Naive thymus-derived CD8-positive, alpha-beta T cell (primary cell): ENCODE measurements at regions not wholly inside any gene's neighbourhood (a gene's known extent, or its start where the extent isn't known, plus 50 kb on each side); places are given as distances from the start of the nearest gene placed in this dataset.
A peak's percentile ranks its signal among the peaks of the same experiment; 100 is the strongest.
"Not testable (repeated sequence)": the region's sequence is repeated elsewhere in the genome, so short reads cannot be mapped to it uniquely, and the experiment has no call there.

Experiments
- ATAC-seq, 2 donors: fragments of 150-1000 bp; cut with Tn5 transposase in 1 of 2; sonication (Bioruptor Pico), chemical (Tn5 transposase) in 1 of 2; 1 replicate in 1 of 2; 2 replicates in 1 of 2; pipeline ENCODE4 v1.10.0; 2021; ENCODE audit warnings: mild to moderate bottlenecking in 2 of 2, moderate library complexity in 2 of 2
- POLR2A ChIA-PET: fragments of 350-600 bp; sonication (Branson Sonifier 250); formaldehyde crosslinking; loops from one replicate; lab custom pipeline; 2021; ENCODE audit warnings: antibody characterized with exemption; lab: Charles Lee
- DNase-seq, 10 donors: peaks; one replicate each; pipeline versions ENCODE4 v3.0.0 to v3.0.0-alpha.2; 2020 to 2022
- H3K27ac Mint-ChIP-seq, 10 donors: one replicate each; pipeline ENCODE4 v1.8.0; 2020 to 2022; ENCODE audit warnings: mild to moderate bottlenecking in 10 of 10, mixed read lengths in 10 of 10, moderate library complexity in 4 of 10, inconsistent platforms in 1 of 10
- H3K27me3 Mint-ChIP-seq, 5 donors: one replicate each; pipeline ENCODE4 v1.8.0; 2021 to 2022; ENCODE audit warnings: mixed read lengths in 5 of 5
- H3K36me3 Mint-ChIP-seq, 3 donors: one replicate each; pipeline ENCODE4 v1.8.0; 2020 to 2022; ENCODE audit warnings: mixed read lengths in 3 of 3, mild to moderate bottlenecking in 2 of 3, inconsistent platforms in 1 of 3
- H3K4me1 Mint-ChIP-seq, 4 donors: one replicate each; pipeline ENCODE4 v1.8.0; 2021 to 2022; ENCODE audit warnings: mixed read lengths in 4 of 4
- H3K4me3 Mint-ChIP-seq, 10 donors: one replicate each; pipeline ENCODE4 v1.8.0; 2020 to 2022; ENCODE audit warnings: mild to moderate bottlenecking in 10 of 10, mixed read lengths in 10 of 10, moderate library complexity in 6 of 10, inconsistent platforms in 1 of 10
- H3K9me3 Mint-ChIP-seq, 9 donors: one replicate each; pipeline ENCODE4 v1.8.0; 2020 to 2022; ENCODE audit warnings: mixed read lengths in 9 of 9, mild to moderate bottlenecking in 3 of 9, inconsistent platforms in 1 of 9, moderate library complexity in 1 of 9

DNA sequence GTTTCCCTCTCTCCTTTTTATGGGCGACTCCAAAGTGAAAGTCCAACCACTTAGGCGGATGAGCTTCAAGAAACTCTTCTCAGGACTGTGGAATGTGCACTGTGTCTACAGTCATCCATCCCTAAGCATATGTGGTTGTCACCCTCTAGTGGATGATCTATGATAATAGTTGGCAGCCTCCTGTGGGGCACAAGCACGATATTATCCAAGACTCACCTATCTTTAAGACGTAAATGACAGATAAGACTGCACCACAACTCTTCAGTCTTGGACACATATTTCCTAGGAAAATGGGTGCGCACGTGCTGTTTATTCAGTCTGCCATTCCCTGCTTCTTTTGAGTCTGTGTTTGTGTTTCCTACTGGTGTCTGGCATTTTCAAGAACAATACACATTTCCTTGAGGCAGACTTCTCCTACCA, 145.5 kb upstream of the CTAGE1 start:
- peaks cover 2 to 17% (median 7%) of the 10 kb centered on the region in 4 donors for H3K4me1 Mint-ChIP-seq
- H3K36me3 Mint-ChIP-seq = no peaks in the 10 kb centered on the region
- H3K27ac Mint-ChIP-seq = no peak overlapping the region
- peak in 5 of 10 donors; percentile 2 to 48 (median 36) for DNase-seq
- peaks cover 23 to 59% (median 42%) of the 10 kb centered on the region in 5 donors for H3K27me3 Mint-ChIP-seq
- peak; percentile 66 to 67 for ATAC-seq
- no peak overlapping the region for H3K4me3 Mint-ChIP-seq
- POLR2A ChIA-PET = no interaction called here
- H3K9me3 Mint-ChIP-seq = no peaks in the 10 kb centered on the region

DNA sequence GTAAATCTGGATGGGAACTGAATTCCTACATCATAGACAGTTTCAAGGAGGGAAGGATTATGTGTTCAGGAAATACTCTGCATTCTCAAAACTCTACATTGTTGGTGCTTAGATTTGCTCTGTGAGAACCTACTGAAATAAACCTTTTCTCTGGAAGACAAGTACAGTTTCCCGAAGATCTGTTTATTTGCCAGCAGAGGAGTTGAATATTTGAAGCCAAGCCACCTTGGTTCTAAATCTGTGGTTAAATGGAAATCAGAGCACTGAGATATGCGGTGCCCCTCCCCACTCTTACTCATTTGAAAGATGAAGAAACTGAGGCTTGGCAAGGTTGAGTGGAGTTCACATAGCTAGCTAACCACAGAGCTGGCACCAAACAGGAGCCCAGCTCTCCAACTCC, 146.3 kb upstream of the CTAGE1 start:
- DNase-seq (no peak), ATAC-seq (no peak)
- peaks cover 25 to 52% (median 44%) of the 10 kb centered on the region in 5 donors for H3K27me3 Mint-ChIP-seq
- H3K4me1 Mint-ChIP-seq = peaks cover 2 to 14% (median 7%) of the 10 kb centered on the region in 4 donors
- H3K4me3 Mint-ChIP-seq = no peak overlapping the region
- H3K27ac Mint-ChIP-seq = no peak overlapping the region
- no peaks in the 10 kb centered on the region for H3K36me3 Mint-ChIP-seq
- H3K9me3 Mint-ChIP-seq = no peaks in the 10 kb centered on the region
- POLR2A ChIA-PET = no interaction called here

- ATAC-seq = no peak
- DNase-seq = no peak
- POLR2A ChIA-PET = no interaction called here
- Mint-ChIP-seq H3K36me3 (no peaks in the 10 kb centered on the region), H3K27ac (no peak overlapping the region), H3K9me3 (no peaks in the 10 kb centered on the region), H3K27me3 (peaks cover 19 to 43% (median 30%) of the 10 kb centered on the region in 5 donors), H3K4me1 (no peaks in the 10 kb centered on the region), H3K4me3 (no peak overlapping the region)
Observed at GRCh38 chr18:22566703-22567420, 149.1 kb upstream of the CTAGE1 start.

DNA sequence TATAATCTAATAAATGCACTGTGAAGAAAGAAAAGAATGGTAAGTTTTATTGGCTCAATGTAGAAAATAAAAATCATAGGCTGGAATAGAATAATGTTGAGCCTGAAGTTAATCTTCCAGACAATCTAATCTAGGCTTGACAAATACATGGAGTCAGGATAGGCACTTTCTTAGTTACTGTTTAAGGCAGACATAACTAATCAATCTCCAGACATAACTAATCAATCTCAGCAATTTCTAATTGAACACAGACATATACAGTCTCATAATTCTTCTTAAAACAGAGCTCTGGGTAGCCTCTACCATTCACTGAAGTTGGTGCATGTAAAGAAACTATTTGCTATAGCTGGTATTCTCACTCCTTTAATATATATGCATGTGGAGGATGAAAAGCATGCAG, 150.1 kb upstream of the CTAGE1 start:
- DNase-seq (no peak), ATAC-seq (no peak)
- Mint-ChIP-seq H3K36me3 (no peaks in the 10 kb centered on the region), H3K27ac (no peak overlapping the region), H3K4me1 (no peaks in the 10 kb centered on the region), H3K4me3 (no peak overlapping the region), H3K27me3 (peaks cover 18 to 43% (median 25%) of the 10 kb centered on the region in 5 donors), H3K9me3 (no peaks in the 10 kb centered on the region)
- POLR2A ChIA-PET = no interaction called here

DNA sequence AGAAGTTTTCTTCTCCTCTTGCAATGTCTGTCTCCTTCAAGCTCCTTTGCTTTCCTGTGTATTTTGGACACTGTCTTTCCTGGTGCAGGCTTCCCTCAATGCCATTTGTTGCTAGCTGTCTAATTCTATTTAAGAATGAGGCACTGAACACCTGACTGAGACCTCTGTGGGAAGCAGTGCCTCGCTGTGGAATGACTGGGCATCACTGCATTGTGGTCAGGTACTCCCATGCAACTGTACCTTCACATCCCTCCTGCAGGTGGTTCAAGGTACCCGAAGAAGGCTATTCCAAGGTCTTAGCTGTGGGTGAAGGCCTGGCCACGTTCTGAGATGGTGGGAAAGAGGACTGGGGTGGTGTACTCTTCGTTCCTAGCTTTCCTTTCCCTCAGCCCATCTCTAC, 152.8 kb upstream of the CTAGE1 start:
- DNase-seq (no peak), ATAC-seq (no peak)
- Mint-ChIP-seq H3K9me3 (no peaks in the 10 kb centered on the region), H3K4me1 (no peaks in the 10 kb centered on the region), H3K4me3 (no peak overlapping the region), H3K36me3 (no peaks in the 10 kb centered on the region), H3K27me3 (peaks cover 12 to 24% (median 18%) of the 10 kb centered on the region in 5 donors), H3K27ac (no peak overlapping the region)
- POLR2A ChIA-PET = no interaction called here

- no peak overlapping the region for H3K27ac Mint-ChIP-seq
- no peak for DNase-seq
- no peaks in the 10 kb centered on the region for H3K36me3 Mint-ChIP-seq
- peaks cover 4 to 17% (median 9%) of the 10 kb centered on the region in 5 donors for H3K27me3 Mint-ChIP-seq
- no peaks in the 10 kb centered on the region for H3K4me1 Mint-ChIP-seq
- ATAC-seq = no peak
- H3K9me3 Mint-ChIP-seq = no peaks in the 10 kb centered on the region
- POLR2A ChIA-PET = no interaction called here
- no peak overlapping the region for H3K4me3 Mint-ChIP-seq
Observed at GRCh38 chr18:22572341-22572740, 154.6 kb upstream of the CTAGE1 start.

DNA sequence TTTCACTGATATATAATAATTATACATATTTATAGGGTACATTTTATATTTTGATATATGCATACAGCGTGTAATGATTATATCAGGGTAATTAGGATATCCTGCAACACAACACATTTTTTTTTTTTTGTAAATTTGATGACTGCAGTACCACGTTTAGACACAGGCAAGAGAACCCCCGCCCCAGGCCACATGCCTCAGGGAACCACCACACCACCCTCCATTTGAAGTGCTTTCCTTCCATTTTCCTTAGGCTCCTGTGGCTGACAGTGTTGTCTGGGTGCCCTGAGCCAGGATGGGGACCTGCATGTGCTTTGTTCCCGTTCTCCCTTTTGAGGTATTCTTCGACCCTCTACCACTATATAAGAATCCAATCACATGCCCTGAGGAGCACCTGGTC, 161.6 kb upstream of the CTAGE1 start:
- Mint-ChIP-seq H3K27me3 (peaks cover 9 to 29% (median 11%) of the 10 kb centered on the region in 5 donors), H3K9me3 (peaks cover 0 to 9% (median 0%) of the 10 kb centered on the region in 9 donors), H3K36me3 (no peaks in the 10 kb centered on the region), H3K4me1 (no peaks in the 10 kb centered on the region), H3K4me3 (no peak overlapping the region), H3K27ac (no peak overlapping the region)
- POLR2A ChIA-PET = no interaction called here
- ATAC-seq (no peak), DNase-seq (no peak)

GRCh38 chr18:22585333-22585732, 167.6 kb upstream of the CTAGE1 start:
- H3K27me3 Mint-ChIP-seq = peaks cover 3 to 27% (median 6%) of the 10 kb centered on the region in 5 donors
- H3K9me3 Mint-ChIP-seq = peaks cover 0 to 14% (median 3%) of the 10 kb centered on the region in 9 donors
- H3K4me3 Mint-ChIP-seq = no peak overlapping the region
- ATAC-seq (no peak), DNase-seq (no peak)
- H3K36me3 Mint-ChIP-seq = no peaks in the 10 kb centered on the region
- H3K27ac Mint-ChIP-seq = no peak overlapping the region
- POLR2A ChIA-PET = no interaction called here
- no peaks in the 10 kb centered on the region for H3K4me1 Mint-ChIP-seq

DNA sequence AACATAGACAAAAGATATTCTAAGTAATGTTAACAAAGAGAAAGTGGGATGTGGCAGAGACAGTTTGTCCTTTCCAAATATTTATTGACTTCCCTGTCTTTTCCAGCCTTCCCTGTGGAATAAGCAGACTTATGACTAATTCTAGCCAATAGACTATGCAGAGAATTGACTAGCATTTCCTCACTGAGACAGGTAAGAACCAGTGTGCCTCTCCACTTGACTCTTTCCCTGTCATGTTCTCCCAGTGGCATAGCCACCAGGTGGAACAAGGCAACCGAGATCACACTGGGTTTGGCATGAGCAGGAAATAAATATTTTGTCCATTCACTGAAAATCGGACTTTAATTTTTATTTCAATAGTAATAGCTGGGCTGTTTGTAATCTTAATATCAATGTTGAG, 168.1 kb upstream of the CTAGE1 start:
- Mint-ChIP-seq H3K9me3 (peaks cover 0 to 13% (median 3%) of the 10 kb centered on the region in 9 donors), H3K27me3 (peaks cover 5 to 30% (median 8%) of the 10 kb centered on the region in 5 donors), H3K4me3 (no peak overlapping the region), H3K27ac (no peak overlapping the region), H3K36me3 (no peaks in the 10 kb centered on the region), H3K4me1 (no peaks in the 10 kb centered on the region)
- no peak for DNase-seq
- POLR2A ChIA-PET = no interaction called here
- no peak for ATAC-seq

GRCh38 chr18:22591222-22591621, 173.5 kb upstream of the CTAGE1 start:
- H3K36me3 Mint-ChIP-seq = no peaks in the 10 kb centered on the region
- H3K27me3 Mint-ChIP-seq = peaks cover 4 to 11% (median 7%) of the 10 kb centered on the region in 5 donors
- H3K27ac Mint-ChIP-seq = no peak overlapping the region
- POLR2A ChIA-PET = no interaction called here
- H3K4me1 Mint-ChIP-seq = no peaks in the 10 kb centered on the region
- DNase-seq = no peak
- H3K4me3 Mint-ChIP-seq = no peak overlapping the region
- ATAC-seq = no peak
- H3K9me3 Mint-ChIP-seq = peaks cover 0 to 12% (median 3%) of the 10 kb centered on the region in 9 donors

GRCh38 chr18:22594155-22594690, 176.5 kb upstream of the CTAGE1 start:
- Mint-ChIP-seq H3K4me1 (no peaks in the 10 kb centered on the region), H3K9me3 (peaks cover 0 to 15% (median 2%) of the 10 kb centered on the region in 9 donors), H3K36me3 (no peaks in the 10 kb centered on the region), H3K4me3 (no peak overlapping the region), H3K27me3 (peaks cover 6 to 15% (median 9%) of the 10 kb centered on the region in 5 donors), H3K27ac (no peak overlapping the region)
- DNase-seq = no peak
- ATAC-seq = no peak
- POLR2A ChIA-PET = no interaction called here

GRCh38 chr18:22601481-22601880, 183.8 kb upstream of the CTAGE1 start:
- POLR2A ChIA-PET = no interaction called here
- Mint-ChIP-seq H3K36me3 (no peaks in the 10 kb centered on the region), H3K27me3 (peaks cover 6 to 25% (median 13%) of the 10 kb centered on the region in 5 donors), H3K4me3 (no peak overlapping the region), H3K4me1 (peaks cover 0 to 2% (median 0%) of the 10 kb centered on the region in 4 donors), H3K9me3 (peaks cover 0 to 9% (median 2%) of the 10 kb centered on the region in 9 donors), H3K27ac (no peak overlapping the region)
- ATAC-seq (no peak), DNase-seq (no peak)

DNA sequence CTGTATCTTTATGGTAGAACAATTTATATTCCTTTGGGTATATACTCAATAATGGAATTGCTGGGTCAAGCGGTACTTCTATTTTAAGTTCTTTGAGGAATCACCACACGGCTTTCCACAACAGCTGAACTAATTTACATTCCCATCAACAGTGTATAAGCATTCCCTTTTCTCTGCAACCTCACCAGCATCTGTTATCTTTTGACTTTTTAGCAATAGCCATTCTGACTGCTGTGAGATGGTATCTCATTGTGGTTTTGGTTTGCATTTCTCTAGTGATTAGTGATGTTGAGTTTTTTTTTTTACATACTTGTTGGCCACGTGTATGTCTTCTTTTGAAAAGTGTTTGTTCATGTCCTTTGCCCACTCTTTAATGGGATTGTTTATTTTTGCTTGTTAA, 184.7 kb upstream of the CTAGE1 start:
- H3K4me3 Mint-ChIP-seq, H3K9me3 Mint-ChIP-seq, H3K4me1 Mint-ChIP-seq, H3K27ac Mint-ChIP-seq, DNase-seq, ATAC-seq, H3K36me3 Mint-ChIP-seq, POLR2A ChIA-PET: not testable (repeated sequence)
- H3K27me3 Mint-ChIP-seq = peaks cover 6 to 35% (median 16%) of the 10 kb centered on the region in 5 donors
